Hypothalamus (tissue), 51 donors: ENCODE measurements at regions not wholly inside any gene's neighbourhood (a gene's known extent, or its start where the extent isn't known, plus 50 kb on each side); places are given as distances from the start of the nearest gene placed in this dataset.
A peak's percentile ranks its signal among the peaks of the same experiment; 100 is the strongest.
"Not testable (repeated sequence)": the region's sequence is repeated elsewhere in the genome, so short reads cannot be mapped to it uniquely, and the experiment has no call there.

Experiments used
- DNase-seq, 51 donors: peaks; one replicate each; lab custom pipeline; 2025; lab: John Stamatoyannopoulos, UW

DNA sequence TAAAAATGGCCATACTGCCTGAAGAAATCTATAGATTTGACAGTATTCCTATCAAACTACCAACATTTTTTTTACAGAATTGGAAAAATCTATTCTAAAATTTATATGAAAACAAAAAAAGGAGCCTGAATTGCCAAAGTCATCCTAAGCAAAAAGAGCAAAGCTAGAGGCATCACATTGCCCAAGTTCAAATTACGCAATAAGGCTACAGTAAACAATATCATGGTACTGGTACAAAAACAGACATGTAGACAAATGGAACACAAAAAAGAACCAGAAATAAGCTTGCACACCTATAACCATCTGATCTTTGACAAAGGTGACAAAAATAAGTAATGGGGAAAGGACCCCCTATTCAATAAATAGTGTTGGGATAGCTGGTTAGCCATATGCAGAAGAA is 50.2 kb upstream of the THSD7B start:
- no peak for DNase-seq

DNA sequence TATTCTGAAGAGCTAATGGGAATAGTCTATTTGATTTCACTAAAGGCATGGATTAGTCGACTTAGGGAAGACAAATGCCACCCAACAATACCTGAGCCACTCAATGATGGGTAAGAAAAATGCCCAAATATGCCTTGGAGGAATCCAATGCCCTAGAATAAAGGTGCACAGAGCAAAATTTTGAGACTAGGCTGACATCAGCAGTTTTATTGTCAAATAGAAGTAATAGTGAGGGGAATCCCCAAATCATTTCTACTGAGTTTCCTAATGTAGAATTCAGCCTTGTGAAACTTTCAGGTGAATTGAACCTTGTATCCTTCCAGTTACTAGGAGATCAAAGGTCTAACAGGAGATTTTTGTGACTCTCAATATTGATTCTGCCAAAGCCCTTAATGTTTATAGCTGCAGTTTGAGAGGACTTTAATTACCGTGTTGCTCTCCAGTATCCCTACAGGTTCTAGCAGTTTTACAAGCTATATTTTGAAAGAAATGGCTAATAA is 50.8 kb upstream of the THSD7B start:
- no peak for DNase-seq

DNA sequence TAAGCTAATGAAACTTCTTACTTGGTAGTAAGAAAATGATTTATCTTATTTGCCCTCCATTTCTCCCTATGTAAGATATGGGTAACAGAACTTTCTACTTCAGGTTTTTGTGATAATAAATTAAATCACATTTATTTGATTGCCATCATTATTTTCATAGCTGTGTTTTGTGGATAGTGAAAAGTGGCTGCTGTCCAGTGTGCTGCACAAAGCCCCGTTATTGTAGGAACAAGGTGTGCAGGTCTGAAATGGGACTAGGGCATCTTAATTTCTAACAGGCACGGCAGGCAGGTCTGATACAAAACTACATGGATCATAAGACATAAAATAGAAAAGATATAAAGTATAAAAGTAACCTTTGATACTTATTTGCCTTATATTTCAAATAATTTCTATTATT is 51.6 kb upstream of the THSD7B start:
- DNase-seq, result no peak

DNA sequence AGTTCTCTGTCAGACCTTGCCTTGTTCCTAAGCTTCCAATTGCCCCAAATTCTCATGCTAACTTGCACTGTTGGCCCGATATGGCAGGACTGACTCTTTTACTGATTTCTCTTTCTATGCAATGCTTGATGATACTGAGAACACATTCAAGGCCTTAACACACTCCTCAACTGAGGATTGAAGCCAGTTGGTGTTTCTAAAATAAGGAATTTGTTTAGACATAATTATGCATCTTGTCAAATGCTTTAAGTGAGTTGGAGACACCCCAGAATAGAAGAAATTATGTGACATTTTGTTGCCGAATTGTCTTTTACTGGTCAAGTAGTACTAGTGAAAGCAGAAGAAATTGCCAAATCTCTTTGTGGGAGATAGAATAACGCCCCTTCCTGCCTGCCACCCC is 60.0 kb upstream of the THSD7B start:
- no peak for DNase-seq

DNA sequence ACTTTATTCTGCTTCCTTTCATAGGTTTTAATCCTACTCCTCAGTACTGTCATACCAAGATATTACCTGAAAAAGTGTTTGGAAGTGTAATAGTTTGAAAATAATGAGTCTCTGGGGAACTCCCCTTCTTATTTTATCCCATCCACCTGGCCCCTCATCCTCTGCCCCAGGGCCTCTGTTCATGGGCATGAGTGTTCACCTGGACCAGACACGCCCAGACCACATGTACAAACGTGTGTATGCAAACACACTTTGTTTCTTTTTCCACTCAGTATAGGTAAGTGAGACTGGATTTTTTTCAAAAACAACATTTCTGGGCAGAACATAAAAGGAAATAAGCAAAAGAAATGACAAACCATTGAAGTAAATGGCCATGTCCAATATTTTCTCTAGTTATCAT is 62.1 kb upstream of the THSD7B start:
- no peak for DNase-seq

DNA sequence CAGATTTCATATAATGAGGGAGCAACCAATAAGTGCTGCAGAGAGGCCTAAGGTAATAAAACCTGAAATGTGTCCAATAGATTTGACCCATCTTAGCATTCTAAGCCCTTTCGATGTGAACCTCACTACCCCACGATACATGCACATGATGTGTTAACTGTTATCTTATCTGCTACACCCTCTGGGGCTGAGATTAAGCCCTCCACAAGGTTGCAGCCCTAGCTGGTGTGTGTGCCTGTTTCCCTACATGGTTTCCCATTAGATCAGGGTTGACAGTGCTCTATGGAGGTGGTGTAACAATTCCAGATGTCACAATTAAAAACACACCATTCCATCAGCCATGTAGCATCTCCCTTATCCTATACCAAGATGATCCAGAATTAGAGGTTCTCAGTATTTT is 68.9 kb upstream of the THSD7B start:
- no peak for DNase-seq

DNA sequence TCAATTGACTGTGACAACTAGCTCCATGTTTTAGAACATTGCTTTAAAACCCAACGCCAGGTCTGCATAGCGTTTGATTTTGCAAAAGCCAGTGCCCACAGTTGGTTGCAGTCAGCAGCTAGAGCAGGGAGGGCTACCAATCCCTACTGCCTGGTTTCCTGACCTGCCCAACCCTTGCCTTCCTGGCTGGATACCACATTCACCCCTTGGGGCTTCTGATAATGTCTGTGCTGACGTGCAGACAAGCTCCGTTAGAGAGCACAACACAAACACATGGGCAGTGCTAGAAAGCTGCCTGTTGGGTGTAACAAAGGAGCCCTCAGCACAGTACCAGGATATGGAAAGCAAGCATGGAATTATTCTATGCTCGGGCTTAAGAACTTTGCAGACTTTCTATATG is 71.4 kb upstream of the THSD7B start:
- no peak for DNase-seq

DNA sequence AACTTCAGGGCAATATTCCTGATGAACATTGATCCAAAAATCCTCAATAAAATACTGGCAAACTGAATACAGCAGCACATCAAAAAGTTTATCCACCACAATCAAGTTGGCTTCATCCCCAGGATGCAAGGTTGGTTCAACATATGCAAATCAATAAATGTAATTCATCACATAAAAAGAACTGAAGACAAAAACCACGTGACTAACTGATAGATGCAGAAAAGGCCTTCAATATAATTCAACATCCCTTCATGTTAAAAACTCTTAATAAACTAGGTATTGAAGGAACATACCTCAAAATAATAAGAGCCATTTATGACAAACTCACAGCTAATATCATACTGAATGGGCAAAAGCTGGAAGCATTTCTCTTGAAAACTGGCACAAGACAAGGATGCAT is 85.3 kb upstream of the THSD7B start:
- not testable (repeated sequence) for DNase-seq

DNA sequence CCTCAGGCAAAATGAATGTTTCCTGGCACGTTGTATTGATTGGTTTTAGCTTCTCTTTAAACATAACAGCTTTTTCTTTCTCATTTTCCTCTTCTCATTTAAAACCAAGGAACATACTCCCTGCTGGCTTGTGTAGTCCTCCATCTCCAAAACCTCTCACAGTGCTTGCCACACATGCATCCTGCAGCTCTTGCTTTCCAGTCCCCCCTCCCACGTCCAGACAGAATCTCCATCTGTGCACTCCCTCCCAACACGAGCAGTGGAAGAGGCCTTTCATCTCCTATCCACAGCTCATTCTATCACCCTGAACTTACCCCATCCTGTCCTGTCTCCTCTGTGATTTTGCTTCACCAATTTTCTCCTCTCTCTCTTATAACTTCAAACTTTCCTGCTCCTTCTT is 99.6 kb upstream of the THSD7B start:
- DNase-seq, result peak in 1 of 51 donors; percentile 21

DNA sequence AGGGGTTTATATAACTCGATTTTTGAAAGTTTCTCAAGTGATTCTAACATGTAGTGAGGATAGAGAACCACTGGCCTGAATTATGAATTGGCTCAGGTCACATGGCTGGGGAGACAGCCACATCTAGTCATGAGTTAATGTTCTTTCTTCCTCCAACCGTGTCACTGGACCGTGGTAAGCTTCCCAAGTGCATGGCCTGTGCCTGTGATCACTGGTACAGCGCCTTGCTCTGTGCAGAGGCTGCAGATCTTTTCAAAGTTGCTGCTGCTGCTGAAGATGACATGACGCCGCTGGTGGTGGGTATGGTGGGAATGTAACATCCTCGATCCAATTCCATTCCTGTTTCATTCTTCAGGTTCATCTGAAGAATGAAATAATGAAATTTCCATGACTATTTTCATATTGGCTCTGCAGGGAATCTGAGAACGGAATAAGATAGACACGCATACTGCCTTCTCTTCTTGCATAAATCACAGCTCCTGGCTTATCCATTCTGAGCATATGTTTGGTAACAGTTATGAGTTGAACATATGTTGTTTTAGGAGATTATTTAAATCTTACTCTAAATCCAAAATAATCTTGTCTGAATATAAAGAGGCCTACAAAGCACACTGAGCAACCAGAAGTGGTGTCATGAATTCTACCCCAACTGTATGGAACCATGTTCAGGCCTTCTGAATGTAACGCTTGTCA is 100.5 kb upstream of the THSD7B start:
- DNase-seq, result no peak

DNA sequence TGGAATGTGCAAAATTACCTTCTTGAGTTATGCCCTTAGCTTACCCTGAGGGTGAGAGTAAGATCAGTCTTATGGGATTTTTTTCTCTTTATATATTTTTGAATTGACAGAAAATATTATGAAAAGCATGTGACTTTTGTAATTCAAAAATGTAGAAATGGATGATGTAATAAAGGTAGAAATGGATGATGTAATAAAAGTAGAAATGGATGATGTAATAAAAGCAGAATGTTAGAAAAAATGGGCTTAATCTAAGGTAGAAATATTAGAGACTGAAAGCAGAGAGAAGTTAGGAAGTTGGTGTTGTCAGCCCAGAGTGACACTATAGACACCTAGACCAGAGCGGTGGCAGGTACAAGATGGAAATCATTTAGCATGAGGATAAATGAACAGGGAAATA is 107.1 kb upstream of the THSD7B start:
- no peak for DNase-seq

DNA sequence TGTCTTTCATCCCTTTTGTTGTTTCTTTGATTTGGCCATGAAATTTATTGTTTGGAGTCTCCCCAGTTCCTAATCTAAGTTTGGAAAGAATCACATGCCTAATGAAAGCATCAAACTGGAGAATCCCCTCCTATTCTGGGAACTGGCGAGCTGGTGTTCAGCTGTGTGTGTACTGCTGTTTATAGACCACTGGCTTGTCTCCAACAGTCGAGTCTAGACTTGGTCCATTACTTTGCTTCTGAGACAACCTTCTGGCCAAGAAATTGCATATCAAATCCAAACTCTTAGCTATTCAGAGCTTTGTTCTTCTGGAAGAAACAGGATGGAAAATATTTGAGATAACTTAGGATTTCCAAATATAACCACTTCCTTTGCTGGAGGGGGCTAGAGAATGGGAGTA is 111.5 kb upstream of the THSD7B start:
- no peak for DNase-seq

DNA sequence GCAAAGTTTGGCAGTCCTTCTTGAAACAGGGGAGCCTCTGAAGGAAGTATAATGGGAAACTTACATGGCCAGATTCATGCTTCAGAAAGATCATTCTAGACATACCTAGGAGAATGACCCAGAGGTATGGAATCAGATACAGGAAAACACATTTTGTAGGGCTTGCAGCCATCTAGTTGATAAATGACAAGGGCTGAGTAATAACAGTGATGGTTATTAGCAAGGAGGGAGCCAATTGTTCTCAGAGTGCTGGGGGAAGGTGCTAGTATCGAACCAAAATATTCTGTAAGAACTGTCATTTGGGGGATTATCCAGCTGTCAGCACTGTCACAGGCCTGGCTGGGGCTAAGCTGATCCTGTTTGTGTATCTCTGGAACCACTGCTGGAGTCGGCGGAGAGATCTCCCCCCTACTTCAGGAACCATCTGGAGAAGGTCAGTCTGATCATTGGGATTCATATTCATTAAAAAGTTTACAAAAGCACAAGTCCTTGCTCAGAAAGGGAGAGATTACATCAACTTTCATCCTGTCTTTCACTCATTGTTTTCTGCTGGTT is 113.8 kb upstream of the THSD7B start:
- no peak for DNase-seq

DNA sequence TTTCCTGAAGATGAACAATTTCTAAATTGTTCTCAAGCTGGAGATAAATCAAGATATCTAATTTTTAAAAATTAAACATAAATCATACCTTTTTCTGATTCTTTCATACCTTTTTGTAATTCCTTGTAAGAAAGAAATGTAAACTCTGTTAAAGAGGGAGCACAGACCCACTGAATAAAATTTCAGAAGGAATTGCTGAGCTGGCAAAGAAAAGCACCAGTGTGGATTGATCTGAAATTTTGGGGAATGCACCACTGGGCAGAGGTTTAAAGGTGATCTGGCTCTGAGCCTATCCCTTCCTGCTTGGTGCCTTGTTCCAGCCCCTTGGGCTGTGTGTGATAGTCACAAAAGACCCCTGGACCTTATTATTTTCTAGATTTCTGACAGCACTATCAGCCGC is 118.3 kb upstream of the THSD7B start:
- no peak for DNase-seq

DNA sequence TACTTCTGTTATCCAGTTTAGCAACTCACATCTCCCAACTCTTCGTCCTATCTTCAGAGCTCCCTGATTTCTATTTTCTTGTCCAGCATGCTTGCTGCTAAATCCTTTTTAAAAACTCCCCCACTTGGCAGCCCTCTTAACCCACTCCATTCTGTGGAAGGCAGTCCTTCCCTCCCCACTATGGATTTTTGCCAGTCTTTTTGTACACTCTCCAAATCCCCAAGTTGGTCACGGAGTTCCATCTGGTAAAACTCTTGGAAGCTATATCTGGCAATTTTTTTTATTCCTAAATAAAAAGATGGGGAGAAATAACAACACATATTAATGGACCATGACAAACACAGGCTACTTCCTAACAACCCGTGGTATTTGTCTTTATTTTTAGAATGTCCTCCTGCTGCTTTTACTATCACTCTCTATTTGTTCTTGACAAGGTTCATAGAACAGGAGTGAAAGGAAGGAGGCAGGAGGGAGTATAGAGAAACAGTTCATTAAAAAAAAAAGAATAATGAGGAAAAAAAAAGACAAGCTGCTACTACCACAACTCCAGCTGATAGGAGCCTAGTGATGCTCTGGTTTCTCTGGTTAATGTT is 120.0 kb upstream of the THSD7B start:
- no peak for DNase-seq

DNA sequence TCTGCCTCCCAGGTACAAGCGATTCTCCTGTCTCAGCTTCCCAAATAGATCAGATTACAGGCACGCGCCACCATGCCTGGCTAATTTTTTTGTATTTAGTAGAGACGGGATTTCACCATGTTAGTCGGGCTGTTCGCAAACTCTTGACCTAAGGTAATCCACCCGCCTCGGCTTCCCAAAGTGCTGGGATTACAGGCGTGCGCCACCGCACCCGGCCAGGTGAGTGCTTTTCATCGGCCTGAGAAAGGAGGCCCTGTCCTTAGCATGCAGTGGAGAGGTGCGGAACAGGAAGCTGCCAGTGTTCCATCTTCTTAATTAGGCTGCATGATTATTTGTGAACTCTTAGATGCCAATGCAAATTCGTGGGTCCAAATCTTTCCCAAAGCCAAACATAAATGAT is 125.7 kb upstream of the THSD7B start:
- DNase-seq, result no peak

DNA sequence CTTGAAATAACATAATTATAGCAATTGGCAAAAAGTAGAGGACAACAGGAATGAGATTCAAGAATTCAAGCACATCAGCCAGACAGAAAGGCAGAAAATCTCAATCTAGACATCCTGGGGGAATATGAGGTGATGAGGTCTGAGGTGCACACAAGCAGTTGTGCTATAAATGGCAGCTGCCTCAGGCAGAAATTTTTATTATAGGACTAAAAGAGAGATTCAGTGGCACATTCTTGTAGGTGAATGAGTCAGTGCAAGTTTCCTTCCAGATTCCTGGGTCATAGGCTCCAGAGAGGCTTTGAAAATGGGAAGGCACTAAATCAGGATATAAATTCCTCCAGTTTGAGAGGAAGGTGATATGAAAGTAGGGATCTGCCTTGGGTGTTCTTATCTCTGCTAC is 127.2 kb upstream of the THSD7B start:
- DNase-seq, result no peak

DNA sequence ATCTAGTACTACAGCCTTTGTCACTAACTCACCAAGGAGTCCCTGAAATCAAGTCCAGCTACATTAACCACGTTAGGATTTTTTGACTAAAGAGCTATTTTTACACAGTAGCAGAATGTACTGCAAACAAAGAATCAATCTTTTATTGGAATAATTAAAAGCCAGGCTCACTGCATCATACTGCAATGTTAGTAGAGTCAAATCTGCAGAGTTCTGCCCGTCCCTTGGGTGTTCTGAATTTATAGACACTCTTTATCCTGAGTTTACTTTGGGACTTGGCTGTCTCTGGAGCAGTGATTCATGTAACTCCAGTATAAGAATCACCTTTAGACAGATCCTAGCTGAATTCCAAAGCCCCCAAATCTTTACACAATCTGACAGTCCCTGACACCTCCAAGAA is 127.9 kb upstream of the THSD7B start:
- DNase-seq, result no peak

DNA sequence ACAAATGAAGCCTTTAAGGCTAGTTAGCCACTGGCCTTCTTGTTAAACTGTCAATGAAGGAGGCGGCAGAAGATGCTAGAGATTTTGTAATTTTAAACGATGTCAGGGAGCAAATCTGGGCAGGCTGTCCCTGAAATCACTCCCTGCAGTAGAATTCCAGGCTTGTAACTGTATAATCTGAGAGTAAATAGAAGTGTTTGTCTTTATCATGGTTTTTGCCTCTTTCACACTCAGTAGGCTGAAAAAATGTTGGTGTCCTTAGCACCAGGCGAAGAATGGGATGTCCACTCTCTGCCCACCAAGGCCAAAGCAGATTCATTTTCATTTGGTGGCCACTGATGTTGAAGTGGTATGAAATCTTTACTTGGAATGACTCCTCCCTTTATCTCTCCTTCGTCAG is 136.9 kb upstream of the THSD7B start:
- no peak for DNase-seq

DNA sequence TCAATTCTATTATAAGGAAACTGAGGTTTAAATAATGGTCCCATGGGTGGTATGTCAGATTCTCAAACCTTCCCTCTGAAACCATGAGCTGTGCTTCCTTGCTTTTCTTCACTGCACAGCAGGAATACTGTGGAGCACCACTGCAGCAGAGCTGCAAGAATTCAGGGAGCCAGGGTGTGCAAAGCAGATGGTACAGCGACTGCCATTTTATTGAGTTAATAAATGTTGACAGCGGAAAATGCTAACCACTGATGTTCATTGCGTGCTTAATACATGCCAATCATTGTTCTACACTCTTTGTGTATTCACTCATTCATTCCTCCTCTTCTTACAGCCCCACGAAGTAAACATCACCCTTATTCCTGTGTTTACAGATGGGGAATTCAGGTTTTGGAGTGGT is 152.2 kb upstream of the THSD7B start:
- no peak for DNase-seq

DNA sequence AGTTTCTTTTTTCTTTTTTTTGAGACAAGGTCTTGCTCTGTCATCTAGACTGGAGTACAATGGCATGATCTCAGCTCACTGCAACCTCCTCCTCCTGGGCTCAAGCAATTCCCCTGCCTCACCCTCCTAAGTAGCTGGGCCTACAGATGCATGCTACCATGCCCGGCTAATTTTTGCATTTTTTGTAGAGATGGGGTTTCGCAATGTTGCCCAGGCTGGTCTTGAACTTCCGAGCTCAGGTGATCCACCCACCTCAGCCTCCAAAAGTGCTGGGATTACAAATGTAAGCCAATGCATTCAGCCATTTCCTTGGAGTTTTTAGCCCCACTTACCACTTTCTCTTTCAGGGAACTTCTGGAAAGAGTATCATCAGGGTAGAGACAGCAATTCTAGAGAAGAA is 153.3 kb upstream of the THSD7B start:
- no peak for DNase-seq

DNA sequence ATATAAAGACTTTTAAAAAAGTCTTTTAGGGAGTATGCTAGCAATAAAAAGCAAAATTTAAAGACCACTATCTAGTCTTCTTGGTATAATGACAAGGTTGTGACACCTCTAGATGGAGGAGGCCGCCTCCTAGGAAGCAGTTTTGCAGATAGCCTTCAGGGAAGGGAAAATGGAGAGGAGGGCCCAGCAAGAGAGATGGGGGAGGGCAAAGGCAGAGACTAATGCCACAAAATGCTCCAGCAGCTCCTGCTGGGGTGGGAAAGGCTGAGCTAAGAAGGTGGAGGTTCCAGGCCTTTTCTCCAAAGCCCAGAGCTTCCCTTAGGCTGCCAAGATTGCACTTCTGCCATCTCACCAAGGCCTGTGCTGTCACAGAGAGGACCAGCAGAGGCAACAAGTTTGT is 153.9 kb upstream of the THSD7B start:
- DNase-seq, result no peak
